B cell (primary cell): ENCODE measurements at regions not wholly inside any gene's neighbourhood (a gene's known extent, or its start where the extent isn't known, plus 50 kb on each side); places are given as distances from the start of the nearest gene placed in this dataset.

Source experiments
- ATAC-seq: fragments of 200-7000 bp; cut with Tn5 transposase; one replicate; pipeline ENCODE4 v1.10.0; 2021; ENCODE audit warnings: low read depth, mild to moderate bottlenecking, moderate number of reproducible peaks, moderate library complexity
- CTCF ChIA-PET: fragments of 350-600 bp; sonication (Branson Sonifier 250); formaldehyde crosslinking; loops from one replicate; lab custom pipeline; 2021; ENCODE audit warnings: antibody characterized with exemption, inconsistent platforms; lab: Charles Lee
- POLR2A ChIA-PET: fragments of 350-600 bp; sonication (Branson Sonifier 250); formaldehyde crosslinking; loops from one replicate; lab custom pipeline; 2021; ENCODE audit warnings: antibody characterized with exemption; lab: Charles Lee
- DNase-seq: peaks from one replicate; pipeline ENCODE4 v3.0.0; 2013
- H2AFZ ChIP-seq: 2 replicates; pipeline ENCODE4 v1.6.1; 2012; ENCODE audit warnings: mild to moderate bottlenecking, low read depth, low read length; ENCODE audit not compliant: insufficient read depth, poor library complexity, severe bottlenecking
- H3K27ac ChIP-seq, 2 donors: 1 replicate in 1 of 2; 2 replicates in 1 of 2; pipeline ENCODE4 v1.5.1; 2012 to 2013; ENCODE audit warnings: low read length in 2 of 2, mild to moderate bottlenecking in 2 of 2, moderate library complexity in 1 of 2
- H3K27me3 ChIP-seq, 4 experiments: fragments of 200-600 bp in 1 of 4; sonication (generic) in 1 of 4; replicated peaks in 1 of 4; 1 replicate in 2 of 4; 2 replicates in 2 of 4; pipeline versions ENCODE4 v1.6.1 to v1.7.0; 2013 to 2016; ENCODE audit warnings: low read length in 3 of 4, mild to moderate bottlenecking in 2 of 4, mixed read lengths in 1 of 4, moderate library complexity in 1 of 4; ENCODE audit not compliant: insufficient read depth in 4 of 4, control insufficient read depth in 3 of 4; ENCODE audit errors: control extremely low read depth in 1 of 4
- H3K36me3 ChIP-seq, 2 experiments: replicated peaks in 1 of 2; 1 replicate in 1 of 2; 2 replicates in 1 of 2; pipeline versions ENCODE4 v1.6.1 to v1.7.1; 2013; ENCODE audit warnings: low read length in 1 of 2; ENCODE audit not compliant: insufficient read depth in 2 of 2, control insufficient read depth in 1 of 2; ENCODE audit errors: control extremely low read depth in 1 of 2, extremely low read depth in 1 of 2
- H3K4me1 ChIP-seq, 2 donors: fragments of 200-600 bp in 1 of 2; sonication (generic) in 1 of 2; 1 replicate in 1 of 2; 2 replicates in 1 of 2; pipeline versions ENCODE4 v1.5.1 to v1.6.1; 2013 to 2017; ENCODE audit warnings: low read length in 2 of 2; ENCODE audit not compliant: control insufficient read depth in 2 of 2, insufficient read depth in 2 of 2
- H3K4me2 ChIP-seq: replicated peaks from 2 replicates; pipeline ENCODE3; 2012; ENCODE audit warnings: mild to moderate bottlenecking, low read depth, low read length; ENCODE audit not compliant: poor library complexity, severe bottlenecking
- H3K4me3 ChIP-seq, 5 experiments: fragments of 200-600 bp in 1 of 5; sonication (generic) in 1 of 5; 1 replicate in 3 of 5; 2 replicates in 2 of 5; pipeline versions ENCODE4 v1.5.1 to v1.7.0; 2011 to 2016; ENCODE audit warnings: low read length in 4 of 5, mild to moderate bottlenecking in 4 of 5, low read depth in 2 of 5, control low read depth in 1 of 5, moderate library complexity in 1 of 5; ENCODE audit not compliant: insufficient read depth in 1 of 5; ENCODE audit errors: control extremely low read depth in 1 of 5, extremely low read depth in 1 of 5
- H3K79me2 ChIP-seq: fragments of 200-600 bp; sonication (generic); one replicate; pipeline ENCODE4 v1.6.0; 2016; ENCODE audit warnings: low read length; ENCODE audit not compliant: control insufficient read depth, insufficient read depth
- H3K9ac ChIP-seq: fragments of 200-600 bp; sonication (generic); 2 replicates; pipeline ENCODE4 v1.6.1; 2017; ENCODE audit warnings: mild to moderate bottlenecking, low read length, moderate library complexity
- H3K9me3 ChIP-seq, 3 donors: one replicate each; pipeline versions ENCODE4 v1.6.1 to v1.7.1; 2013; ENCODE audit warnings: low read length in 2 of 3; ENCODE audit not compliant: control insufficient read depth in 2 of 3, insufficient read depth in 1 of 3; ENCODE audit errors: control extremely low read depth in 1 of 3
- H4K20me1 ChIP-seq: 2 replicates; pipeline ENCODE4 v1.6.0; 2012; ENCODE audit warnings: mild to moderate bottlenecking, low read length; ENCODE audit not compliant: insufficient read depth, control insufficient read depth, poor library complexity, severe bottlenecking
- H3K27ac Mint-ChIP-seq: one replicate; pipeline ENCODE4 v1.8.0; 2021; ENCODE audit warnings: mixed read lengths
- H3K27me3 Mint-ChIP-seq: one replicate; pipeline ENCODE4 v1.8.0; 2021; ENCODE audit warnings: mixed read lengths
- H3K4me1 Mint-ChIP-seq: one replicate; pipeline ENCODE4 v1.8.0; 2021; ENCODE audit warnings: mixed read lengths
- H3K4me3 Mint-ChIP-seq: one replicate; pipeline ENCODE4 v1.8.0; 2021; ENCODE audit warnings: mixed read lengths
- H3K9me3 Mint-ChIP-seq: one replicate; pipeline ENCODE4 v1.8.0; 2022; ENCODE audit warnings: mixed read lengths; ENCODE audit not compliant: insufficient read depth
- EZH2 ChIP-seq: IDR thresholded peaks from 2 replicates; pipeline ENCODE4 v1.6.1; 2012; ENCODE audit warnings: borderline replicate concordance, low read depth, mild to moderate bottlenecking, moderate library complexity, low read length; ENCODE audit not compliant: insufficient read depth, poor library complexity, severe bottlenecking
- WGBS: methylation state at CpG from one replicate; pipeline ENCODE4 v1.1.5; 2013; ENCODE audit warnings: missing lambda C conversion rate; ENCODE audit not compliant: insufficient coverage; 5-methylcytosine and 5-hydroxymethylcytosine counted together
- intact Hi-C: fragments of 100-400 bp; cut with micrococcal nuclease; formaldehyde crosslinking; loops from one replicate; pipeline ENCODE4 v1.10.0; 2022
- TF ChIP-seq, protein P1 (sequence below): fragments of 200-600 bp; IDR thresholded peaks from one replicate; pipeline ENCODE4 v1.8.0; 2022; ENCODE audit warnings: antibody characterized with exemption, mild to moderate bottlenecking

DNA sequence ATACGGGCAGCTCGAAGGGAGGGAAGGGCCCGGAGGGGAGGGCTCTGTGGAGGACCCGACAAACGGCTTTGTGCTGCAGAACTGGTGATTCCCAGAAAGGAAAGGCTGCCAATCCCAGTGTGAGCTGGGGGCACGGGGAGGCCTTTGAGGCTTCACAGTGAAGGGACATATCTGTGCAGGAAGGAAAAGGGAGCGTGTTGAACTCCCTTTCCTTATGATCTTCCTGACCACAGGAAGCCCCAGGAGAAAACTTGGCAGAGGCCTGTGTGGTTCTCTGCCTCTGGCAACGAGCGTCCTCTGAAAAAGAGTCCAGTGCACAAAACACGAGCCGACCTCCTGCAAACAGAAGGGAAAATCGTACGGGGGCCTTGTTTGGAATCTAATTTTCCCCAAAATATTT, 683.5 kb upstream of the SALL3 start:
- Mint-ChIP-seq H3K27ac (no peak overlapping the region), H3K4me1 (no peaks in the 10 kb centered on the region), H3K9me3 (no peaks in the 10 kb centered on the region), H3K4me3 (no peak overlapping the region), H3K27me3 (no peaks in the 10 kb centered on the region)
- no peak overlapping the region for H2AFZ ChIP-seq
- no peaks in the 10 kb centered on the region for H4K20me1 ChIP-seq
- H3K36me3 ChIP-seq, result no peaks in the 10 kb centered on the region
- H3K4me3 ChIP-seq, result no peak overlapping the region
- H3K9ac ChIP-seq, result no peak overlapping the region
- ChIA-PET CTCF (no interaction called here), POLR2A (no interaction called here)
- H3K27me3 ChIP-seq, result no peaks in the 10 kb centered on the region
- H3K79me2 ChIP-seq, result no peaks in the 10 kb centered on the region
- no peak overlapping the region for H3K4me2 ChIP-seq
- WGBS, result 86% methylated on average over 5 of the region's 13 CpGs
- ATAC-seq (no peak), DNase-seq (no peak)
- H3K4me1 ChIP-seq, result no peaks in the 10 kb centered on the region
- H3K9me3 ChIP-seq, result peaks cover 0 to 19% (median 0%) of the 10 kb centered on the region in 3 donors
- no peak overlapping the region for H3K27ac ChIP-seq
- intact Hi-C loops, result no loop called here
- no peak for TF ChIP-seq EZH2
- TF ChIP-seq, protein P1, sequence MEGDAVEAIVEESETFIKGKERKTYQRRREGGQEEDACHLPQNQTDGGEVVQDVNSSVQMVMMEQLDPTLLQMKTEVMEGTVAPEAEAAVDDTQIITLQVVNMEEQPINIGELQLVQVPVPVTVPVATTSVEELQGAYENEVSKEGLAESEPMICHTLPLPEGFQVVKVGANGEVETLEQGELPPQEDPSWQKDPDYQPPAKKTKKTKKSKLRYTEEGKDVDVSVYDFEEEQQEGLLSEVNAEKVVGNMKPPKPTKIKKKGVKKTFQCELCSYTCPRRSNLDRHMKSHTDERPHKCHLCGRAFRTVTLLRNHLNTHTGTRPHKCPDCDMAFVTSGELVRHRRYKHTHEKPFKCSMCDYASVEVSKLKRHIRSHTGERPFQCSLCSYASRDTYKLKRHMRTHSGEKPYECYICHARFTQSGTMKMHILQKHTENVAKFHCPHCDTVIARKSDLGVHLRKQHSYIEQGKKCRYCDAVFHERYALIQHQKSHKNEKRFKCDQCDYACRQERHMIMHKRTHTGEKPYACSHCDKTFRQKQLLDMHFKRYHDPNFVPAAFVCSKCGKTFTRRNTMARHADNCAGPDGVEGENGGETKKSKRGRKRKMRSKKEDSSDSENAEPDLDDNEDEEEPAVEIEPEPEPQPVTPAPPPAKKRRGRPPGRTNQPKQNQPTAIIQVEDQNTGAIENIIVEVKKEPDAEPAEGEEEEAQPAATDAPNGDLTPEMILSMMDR, result no peak

- Histone ChIP-seq H3K27me3 (no peaks in the 10 kb centered on the region), H3K79me2 (no peaks in the 10 kb centered on the region), H3K4me2 (no peak overlapping the region), H3K4me1 (no peaks in the 10 kb centered on the region), H3K36me3 (no peaks in the 10 kb centered on the region), H3K9me3 (peaks cover 0 to 19% (median 0%) of the 10 kb centered on the region in 3 donors), H2AFZ (no peak overlapping the region), H3K4me3 (no peak overlapping the region), H4K20me1 (no peaks in the 10 kb centered on the region), H3K9ac (no peak overlapping the region), H3K27ac (no peak overlapping the region)
- ChIA-PET CTCF (no interaction called here), POLR2A (no interaction called here)
- H3K4me1 Mint-ChIP-seq, result no peaks in the 10 kb centered on the region
- H3K27ac Mint-ChIP-seq, result no peak overlapping the region
- WGBS, result 80% methylated on average over 10 of the region's 10 CpGs
- no peak overlapping the region for H3K4me3 Mint-ChIP-seq
- TF ChIP-seq EZH2, result no peak
- TF ChIP-seq, protein P1, result no peak
- DNase-seq (no peak), ATAC-seq (no peak)
- no peaks in the 10 kb centered on the region for H3K27me3 Mint-ChIP-seq
- H3K9me3 Mint-ChIP-seq, result peaks cover under 1% of the 10 kb centered on the region
- intact Hi-C loops, result no loop called here
Measured at GRCh38 chr18:78297048-78297447, 682.6 kb upstream of the SALL3 start.
